ENCODE measurements at regions not wholly inside any gene's neighbourhood (a gene's known extent, or its start where the extent isn't known, plus 50 kb on each side); places are given as distances from the start of the nearest gene placed in this dataset.

DNA sequence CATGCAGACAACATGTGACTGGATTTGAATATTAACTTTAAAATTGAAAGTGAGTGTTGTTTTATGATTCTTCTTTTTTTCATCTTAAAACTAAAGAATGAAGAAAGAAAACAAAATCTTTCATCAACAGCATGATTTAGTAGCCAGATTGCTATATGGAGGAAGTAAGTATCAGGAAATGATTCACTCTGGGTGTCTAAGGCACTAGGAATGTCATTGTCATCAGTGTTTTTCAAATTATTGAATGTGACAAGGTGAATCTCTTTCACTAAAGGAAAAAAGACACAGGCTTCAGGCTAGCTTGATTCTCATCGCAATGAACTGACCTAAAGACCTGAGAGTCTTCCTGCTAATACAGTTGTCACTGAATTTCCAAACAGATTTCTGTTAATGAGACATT lies 430.1 kb downstream of the FBXO15 start:
- intact Hi-C loops (cut with DNase I) = no loop called here
- no peak for DNase-seq
- ATAC-seq (ENCODE audit: poor library complexity) = no peak

- ATAC-seq (ENCODE audit: poor library complexity) = no peak
- intact Hi-C loops (cut with DNase I) = no loop called here
- no peak for DNase-seq
These were observed 432.4 kb downstream of the FBXO15 start for GRCh38 chr18:73715210-73715670.

- DNase-seq = no peak
- no peak for ATAC-seq (ENCODE audit: poor library complexity)
- intact Hi-C loops (cut with DNase I) = no loop called here
These were observed 433.2 kb downstream of the FBXO15 start for GRCh38 chr18:73714466-73714865.

DNA sequence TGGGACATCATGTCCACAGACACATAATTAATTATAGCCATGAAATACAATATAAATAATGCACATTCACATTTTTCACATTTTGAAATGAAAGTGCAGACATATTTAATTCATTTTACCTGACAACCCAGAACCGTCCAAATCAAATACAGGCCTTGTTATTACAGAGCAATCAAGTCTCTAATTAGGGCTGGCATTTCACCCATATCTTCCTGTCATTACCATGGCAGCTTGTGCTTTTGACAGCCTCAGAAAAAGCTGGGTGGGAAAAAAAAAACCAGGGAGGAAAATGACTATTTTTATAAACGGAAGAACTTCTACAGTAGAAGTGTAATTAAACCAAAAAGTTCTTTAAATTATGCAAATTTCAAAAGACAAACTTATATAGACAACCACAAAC lies 436.4 kb downstream of the FBXO15 start:
- intact Hi-C loops (cut with DNase I) = no loop called here
- no peak for ATAC-seq (ENCODE audit: poor library complexity)
- DNase-seq = no peak

GRCh38 chr18:73708591-73708990 lies 439.0 kb downstream of the FBXO15 start:
- intact Hi-C loops (cut with DNase I) = no loop called here
- DNase-seq (no peak), ATAC-seq (ENCODE audit: poor library complexity) (no peak)

- ATAC-seq (ENCODE audit: poor library complexity) = no peak
- intact Hi-C loops (cut with DNase I) = no loop called here
- no peak for DNase-seq
These were observed 440.6 kb downstream of the FBXO15 start for GRCh38 chr18:73707035-73707434.

DNA sequence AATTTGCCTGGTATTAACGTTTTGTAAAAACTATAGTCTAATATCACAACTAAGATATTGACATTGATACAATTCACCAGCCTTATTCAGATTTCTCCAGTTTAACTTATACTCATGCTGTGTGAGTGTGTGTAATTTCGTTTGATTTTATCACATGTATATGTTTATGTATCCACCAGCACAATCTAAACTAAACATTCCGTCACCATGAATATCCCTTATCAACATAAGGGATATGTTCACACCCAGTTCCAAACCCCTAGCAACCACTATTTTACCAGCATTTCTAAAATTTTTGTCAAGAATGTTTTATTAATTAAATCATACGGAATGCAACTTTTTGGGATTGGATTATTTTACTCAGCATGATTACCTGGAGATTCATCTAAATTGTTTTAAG lies 450.3 kb downstream of the FBXO15 start:
- intact Hi-C loops (cut with DNase I) = no loop called here
- DNase-seq = no peak
- no peak for ATAC-seq (ENCODE audit: poor library complexity)

- no peak for DNase-seq
- intact Hi-C loops (cut with DNase I) = no loop called here
- ATAC-seq (ENCODE audit: poor library complexity) = no peak
These were observed 450.9 kb downstream of the FBXO15 start for GRCh38 chr18:73696698-73697097.

DNA sequence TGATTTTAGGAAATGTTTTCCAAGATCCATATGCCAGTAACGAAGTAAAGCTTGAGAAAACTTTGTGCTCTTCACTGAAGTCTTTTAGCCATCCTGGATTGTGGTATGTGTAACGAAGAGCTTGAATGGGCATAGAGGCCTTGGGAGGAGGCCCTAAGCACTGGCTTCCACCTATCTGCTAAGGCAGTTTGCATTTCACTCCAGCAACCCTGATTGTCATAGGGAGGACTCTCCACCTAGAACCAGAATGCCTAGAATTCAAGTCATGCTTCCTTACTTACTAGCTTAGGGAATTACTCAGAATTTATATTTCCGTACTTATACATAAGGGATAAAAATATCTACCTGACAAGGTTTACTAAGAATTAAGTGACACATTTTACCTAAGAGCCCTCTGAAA lies 451.5 kb downstream of the FBXO15 start:
- ATAC-seq (ENCODE audit: poor library complexity) (no peak), DNase-seq (no peak)
- intact Hi-C loops (cut with DNase I) = no loop called here

DNA sequence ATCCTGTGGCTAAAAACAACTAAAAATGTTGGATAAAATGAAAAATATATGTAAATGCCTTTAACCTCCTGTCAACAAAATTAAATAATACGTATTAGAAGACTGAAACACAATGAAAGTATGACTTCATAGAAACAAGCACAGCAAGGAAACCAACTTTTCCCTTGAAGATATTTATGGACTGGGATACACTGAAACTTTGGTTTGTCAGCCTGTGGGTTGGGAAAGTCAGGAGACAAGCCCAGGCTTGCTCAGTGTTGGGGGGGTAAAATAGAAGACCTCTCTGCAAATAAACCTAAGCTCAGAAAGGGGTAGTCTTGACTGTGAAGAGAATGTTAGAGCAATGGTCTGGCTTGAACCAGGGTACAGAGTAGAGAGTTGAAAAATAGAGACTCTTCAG lies 454.5 kb downstream of the FBXO15 start:
- ATAC-seq (ENCODE audit: poor library complexity) (no peak), DNase-seq (no peak)
- intact Hi-C loops (cut with DNase I) = no loop called here

DNA sequence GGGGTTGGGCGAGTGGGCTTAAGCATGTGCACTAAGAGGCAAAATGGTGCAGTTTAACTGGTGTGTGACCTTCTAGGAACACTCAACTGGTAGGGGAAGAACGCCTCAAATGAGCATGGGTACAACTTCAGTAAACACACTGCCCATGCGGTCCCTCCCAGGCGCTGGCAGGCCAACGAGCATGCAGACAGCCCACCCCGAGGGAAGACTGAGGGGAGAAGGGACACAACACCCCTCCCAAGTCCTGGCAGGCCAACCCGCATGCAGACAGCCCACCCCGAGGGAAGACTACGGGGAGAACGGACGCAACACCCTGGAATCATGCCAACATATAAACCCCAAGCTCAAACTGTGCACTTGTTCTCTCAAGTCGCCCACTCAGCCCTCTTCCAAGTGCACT lies 456.0 kb downstream of the FBXO15 start:
- ATAC-seq (ENCODE audit: poor library complexity) (no peak), DNase-seq (no peak)
- intact Hi-C loops (cut with DNase I) = no loop called here

- no peak for ATAC-seq (ENCODE audit: poor library complexity)
- DNase-seq = no peak
- intact Hi-C loops (cut with DNase I) = no loop called here
These were observed 456.5 kb downstream of the FBXO15 start for GRCh38 chr18:73691118-73691517.

GRCh38 chr18:73690222-73690621 lies 457.4 kb downstream of the FBXO15 start:
- DNase-seq (no peak), ATAC-seq (ENCODE audit: poor library complexity) (no peak)
- intact Hi-C loops (cut with DNase I) = no loop called here

GRCh38 chr18:73688851-73689711 lies 458.6 kb downstream of the FBXO15 start:
- intact Hi-C loops (cut with DNase I) = no loop called here
- DNase-seq = no peak
- ATAC-seq (ENCODE audit: poor library complexity) = no peak

GRCh38 chr18:73688161-73688560 lies 459.5 kb downstream of the FBXO15 start:
- intact Hi-C loops (cut with DNase I) = no loop called here
- ATAC-seq (ENCODE audit: poor library complexity) = no peak
- no peak for DNase-seq

DNA sequence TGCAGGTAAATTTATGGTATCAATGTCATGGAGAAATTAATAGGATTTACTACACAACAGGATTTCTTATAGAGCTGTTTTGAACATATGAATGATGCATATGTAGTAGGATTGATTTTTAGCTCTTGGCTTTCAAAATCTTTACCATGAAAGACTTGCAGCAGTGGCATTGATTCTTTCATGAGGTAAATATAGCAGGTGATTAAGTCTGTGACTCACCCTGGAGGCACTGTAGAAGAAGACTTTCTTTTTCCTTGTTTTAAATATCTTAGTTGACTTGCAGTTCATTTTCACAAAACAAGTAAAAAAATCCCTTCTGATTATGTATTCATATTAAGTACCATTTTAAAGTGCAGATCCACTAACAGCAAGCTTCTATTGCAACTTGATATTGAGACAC lies 463.0 kb downstream of the FBXO15 start:
- intact Hi-C loops (cut with DNase I) = no loop called here
- DNase-seq (no peak), ATAC-seq (ENCODE audit: poor library complexity) (no peak)

- DNase-seq = no peak
- intact Hi-C loops (cut with DNase I) = no loop called here
- no peak for ATAC-seq (ENCODE audit: poor library complexity)
These were observed 464.0 kb downstream of the FBXO15 start for GRCh38 chr18:73683409-73684238.

GRCh38 chr18:73681912-73682311 lies 465.7 kb downstream of the FBXO15 start:
- DNase-seq (no peak), ATAC-seq (ENCODE audit: poor library complexity) (no peak)
- intact Hi-C loops (cut with DNase I) = no loop called here

DNA sequence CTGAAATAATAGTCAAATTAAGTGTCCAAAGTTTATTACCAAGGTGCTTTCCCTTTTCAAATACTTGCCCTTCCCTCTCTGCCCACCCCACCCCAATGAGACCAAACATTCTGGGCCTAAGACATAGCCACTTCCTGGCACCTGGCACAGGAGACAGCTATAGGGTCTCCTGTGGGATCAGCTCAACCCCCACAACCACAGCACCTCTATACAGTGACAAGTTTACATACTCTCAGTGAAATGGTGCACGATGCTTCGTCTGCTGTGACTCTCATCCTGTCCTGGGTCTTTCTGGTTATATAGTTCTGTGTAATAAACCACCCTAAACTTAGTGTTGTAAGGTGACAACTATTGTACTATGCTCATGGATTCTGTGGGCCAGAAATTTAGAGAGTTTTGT lies 466.2 kb downstream of the FBXO15 start:
- intact Hi-C loops (cut with DNase I) = no loop called here
- ATAC-seq (ENCODE audit: poor library complexity) = no peak
- DNase-seq = no peak

Data from Right ventricle myocardium superior (tissue), 1 donor.